ENCODE measurements at regions not wholly inside any gene's neighbourhood (a gene's known extent, or its start where the extent isn't known, plus 50 kb on each side); places are given as distances from the start of the nearest gene placed in this dataset.

DNA sequence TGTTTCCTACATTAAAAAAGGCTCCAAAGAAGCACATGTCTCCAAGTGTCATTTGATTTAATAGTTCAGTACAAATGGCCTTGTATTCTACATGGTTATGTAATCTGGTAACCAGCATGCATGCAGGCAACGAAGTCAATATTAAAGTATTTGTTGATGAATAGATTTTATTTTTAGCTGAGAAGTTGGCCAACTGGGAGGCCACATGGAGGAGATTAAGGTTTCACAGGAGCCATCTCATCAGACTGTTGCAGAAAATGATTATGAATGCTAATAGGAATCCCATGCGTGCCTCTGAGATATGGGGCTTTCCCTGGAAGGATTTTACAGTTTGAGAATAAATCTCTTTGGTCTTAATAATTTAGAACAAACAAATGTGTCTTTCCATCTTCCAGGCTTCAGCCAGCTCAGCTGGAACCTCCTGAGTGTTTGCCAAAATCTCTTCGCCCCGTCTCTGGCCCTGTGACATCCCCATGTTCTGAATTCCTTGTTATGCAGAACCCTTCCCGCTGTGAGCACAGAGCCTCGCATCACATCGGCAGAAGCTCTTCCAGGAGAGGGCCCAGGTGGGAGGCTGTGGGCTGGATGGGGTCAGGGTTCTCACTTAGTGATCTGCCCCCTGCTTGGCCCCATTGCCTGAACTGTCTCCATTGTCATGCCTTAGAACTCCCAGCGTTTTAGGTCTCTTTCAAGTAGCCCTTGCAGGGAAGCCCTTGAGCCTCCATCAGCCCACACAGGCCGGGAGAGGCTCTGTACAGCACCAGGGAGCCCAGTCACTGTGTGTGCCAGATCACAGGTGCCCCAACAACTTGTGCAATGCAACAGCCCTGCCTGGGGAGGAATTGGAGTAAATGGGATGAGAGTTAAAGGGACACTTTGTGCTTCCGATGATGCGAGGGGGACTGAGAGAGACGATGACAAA, 190.5 kb upstream of the TWIST2 start:
- TF ChIP-seq CTCF (IDR thresholded peaks at IDR 0.05) (no peak), EZH2 (IDR thresholded peaks at IDR 0.05; ENCODE audit: borderline replicate concordance, insufficient read depth, low read depth, low read length, poor library complexity, severe bottlenecking) (no peak)

Data from B cell (primary cell).